NCI-H128 (cell line): ENCODE measurements at regions not wholly inside any gene's neighbourhood (a gene's known extent, or its start where the extent isn't known, plus 50 kb on each side); places are given as distances from the start of the nearest gene placed in this dataset.

Experiments
- DNase-seq: peaks from one replicate; lab custom pipeline; 2025; ENCODE audit not compliant: unreplicated experiment; lab: John Stamatoyannopoulos, UW

DNA sequence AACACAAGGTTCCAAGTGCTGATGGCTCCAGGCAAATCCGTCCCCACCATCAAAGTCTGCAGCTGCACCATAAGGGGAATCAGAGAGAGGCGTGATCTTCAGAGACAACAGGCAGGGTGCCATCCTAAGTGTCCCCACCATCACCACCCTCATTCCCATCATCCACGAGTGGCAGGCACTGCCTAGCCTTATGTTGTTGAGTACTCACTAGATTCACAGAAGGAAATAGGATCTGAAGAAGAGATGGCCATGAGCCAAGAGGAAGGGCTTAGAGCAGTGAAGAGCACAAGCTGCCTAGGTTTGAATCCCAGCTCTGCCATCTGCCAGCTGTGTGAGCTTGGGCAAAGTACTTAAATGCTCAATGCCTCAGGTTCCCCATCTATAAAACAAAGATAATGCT is 207.3 kb upstream of the CSF3R start:
- DNase-seq = no peak

DNA sequence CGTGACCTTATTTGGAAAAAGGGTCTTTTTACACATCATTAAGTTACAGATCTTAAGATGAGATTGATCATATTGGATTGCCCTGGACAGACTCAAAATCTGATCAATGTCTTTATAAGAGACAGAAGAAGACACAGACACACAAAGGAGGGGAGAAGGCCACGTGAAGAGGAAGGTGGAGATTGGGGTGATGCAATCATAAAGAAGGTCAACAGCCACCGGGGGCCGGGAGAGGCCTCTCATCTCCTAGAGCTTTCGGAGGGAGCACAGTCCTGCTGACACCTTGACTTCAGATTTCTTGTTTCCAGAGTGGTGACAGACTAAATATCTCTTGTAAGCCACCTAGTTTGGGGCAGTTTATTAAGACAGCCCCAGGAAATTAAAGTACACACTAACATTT is 204.6 kb upstream of the CSF3R start:
- DNase-seq = no peak

GRCh38 chr1:36675931-36676562 is 193.3 kb upstream of the CSF3R start:
- DNase-seq = no peak

DNA sequence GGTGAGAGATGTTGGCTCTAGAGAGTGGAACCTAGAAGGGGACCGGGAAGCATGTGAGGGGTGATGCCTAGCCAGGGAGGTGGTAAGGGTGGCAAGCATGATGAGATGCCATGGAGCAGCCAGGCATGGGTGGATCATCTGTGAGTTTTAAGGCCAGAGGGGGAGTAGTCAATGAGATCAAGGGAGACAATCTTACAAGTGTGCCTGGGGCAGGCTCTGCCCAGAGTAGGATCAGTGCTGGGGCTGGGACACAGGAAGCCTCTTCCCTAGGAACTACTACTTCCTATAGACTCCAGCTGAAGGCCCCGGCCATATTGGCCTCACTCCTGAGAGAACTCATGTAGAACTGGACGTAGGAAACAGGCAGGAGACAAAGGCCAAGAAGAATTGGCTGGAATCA is 192.4 kb upstream of the CSF3R start:
- DNase-seq = no peak

DNA sequence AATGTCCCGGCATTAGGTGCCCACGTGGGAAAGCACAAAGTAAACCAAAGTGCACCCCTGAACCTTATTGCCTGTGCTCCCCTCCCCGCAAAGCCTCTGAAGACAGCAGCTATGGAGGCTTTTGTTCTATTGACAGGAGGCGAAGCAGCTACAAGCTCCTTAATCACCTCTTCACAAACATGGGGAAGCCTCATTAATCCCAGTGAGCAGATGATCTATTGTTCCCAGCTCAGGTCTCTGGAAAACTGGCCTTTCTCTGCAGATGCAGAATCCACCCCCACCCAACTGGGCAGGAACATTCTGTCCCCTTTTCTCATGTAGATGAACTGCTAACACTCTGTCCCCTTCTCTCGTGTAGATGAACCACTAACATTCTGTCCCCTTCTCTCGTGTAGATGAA is 190.5 kb upstream of the CSF3R start:
- DNase-seq = no peak

- no peak for DNase-seq
These were observed 186.5 kb upstream of the CSF3R start for GRCh38 chr1:36669262-36669661.

DNA sequence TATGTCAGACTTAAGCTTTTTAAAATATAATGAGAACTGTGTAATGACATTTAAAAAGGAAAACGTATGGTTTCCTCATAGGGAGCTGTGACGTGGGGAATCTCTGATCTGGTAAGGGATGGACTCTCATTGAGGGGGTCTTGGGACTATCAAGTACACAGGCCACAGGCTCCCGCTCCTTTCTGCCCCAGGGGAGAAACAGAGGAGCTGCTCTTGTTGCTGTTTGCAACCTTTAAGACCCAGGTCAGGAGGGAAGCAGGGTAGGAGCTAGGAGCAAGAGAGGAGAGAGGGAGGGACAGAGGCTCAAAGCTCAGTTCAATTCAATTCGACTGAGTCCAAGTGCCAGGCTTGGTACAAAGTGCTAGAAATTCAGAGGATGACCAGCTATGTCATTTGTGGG is 185.1 kb upstream of the CSF3R start:
- no peak for DNase-seq

DNA sequence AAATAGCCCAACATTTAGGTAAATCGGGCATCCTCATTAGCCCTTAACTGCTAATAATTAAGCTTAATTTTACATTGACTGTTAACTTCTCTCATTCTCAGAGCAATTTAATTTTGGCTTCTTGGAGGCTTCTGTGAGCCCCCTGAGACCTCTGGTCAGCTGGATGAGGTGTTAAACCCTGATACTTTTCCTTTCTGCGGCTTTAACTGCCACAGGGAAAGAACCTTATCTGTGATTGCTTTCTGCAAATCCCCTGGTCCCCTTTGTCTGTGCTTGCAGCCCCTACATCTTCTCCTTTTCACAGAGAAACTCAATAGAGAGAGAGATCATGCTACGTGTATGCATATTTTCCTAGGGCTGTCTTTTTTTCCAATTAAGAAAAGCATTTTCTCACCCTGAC is 184.5 kb upstream of the CSF3R start:
- DNase-seq = no peak

DNA sequence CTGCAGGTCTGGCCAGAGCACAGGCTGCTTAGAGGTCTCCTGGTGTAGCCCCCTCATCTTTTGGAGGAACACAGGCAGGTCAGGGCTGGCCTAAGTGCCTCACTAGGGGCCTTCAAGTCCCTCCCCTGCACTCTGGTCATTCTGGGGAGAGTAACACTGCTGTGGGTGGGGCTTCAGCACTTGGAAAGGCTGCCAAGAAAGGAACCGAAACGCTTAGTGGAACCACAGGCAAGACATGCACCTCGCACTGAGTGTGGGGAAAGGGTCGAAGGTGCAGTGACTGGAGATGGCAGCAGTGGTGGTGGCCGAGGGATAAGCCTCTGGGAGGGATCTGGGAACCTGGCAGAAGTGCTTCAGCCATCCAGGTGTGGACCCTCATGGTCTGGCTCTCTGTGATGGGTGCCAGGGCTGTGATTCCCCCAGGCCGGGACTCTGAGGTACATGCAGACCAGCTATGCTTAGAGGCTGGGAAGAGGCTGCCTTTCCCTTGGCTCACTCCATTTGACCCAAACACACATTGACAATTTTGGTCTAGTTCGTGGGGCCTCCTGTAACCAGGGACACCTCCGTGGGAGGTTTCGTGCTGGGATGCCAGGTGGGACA is 182.9 kb upstream of the CSF3R start:
- DNase-seq = no peak

DNA sequence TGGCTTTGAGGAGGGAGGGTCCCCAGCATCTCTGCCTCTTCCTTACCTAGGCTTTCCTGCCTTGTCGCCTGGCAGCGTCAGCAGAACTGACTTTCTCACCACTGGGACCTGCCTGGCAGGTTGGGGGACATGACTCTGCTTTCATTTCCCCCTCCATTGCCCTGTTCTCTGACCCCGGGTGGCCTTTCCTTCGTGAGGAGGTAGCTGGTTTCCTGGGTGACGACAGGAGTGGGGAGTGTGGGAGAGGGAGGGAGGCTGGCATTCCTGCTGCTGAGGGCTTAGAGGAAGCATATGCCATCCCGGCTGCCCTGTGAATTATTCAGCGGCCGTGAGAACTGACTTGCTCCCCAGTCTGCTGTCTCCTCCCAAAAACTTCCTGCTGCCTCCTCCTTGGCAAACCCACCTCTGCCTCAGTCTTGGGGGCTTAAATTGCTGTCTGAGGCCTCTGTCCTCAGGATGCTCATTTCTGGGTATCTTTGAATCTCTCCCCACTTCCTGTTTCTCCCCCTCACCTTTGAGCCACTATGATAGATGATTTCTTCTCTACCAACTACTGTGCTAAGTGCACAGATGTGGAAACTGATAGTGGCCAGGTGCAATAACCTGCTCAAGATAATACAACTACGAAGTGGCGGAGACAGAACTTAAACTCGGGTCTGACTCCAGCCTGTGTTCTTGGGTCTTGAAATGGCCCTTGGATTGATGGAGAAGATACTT is 182.0 kb upstream of the CSF3R start:
- no peak for DNase-seq

DNA sequence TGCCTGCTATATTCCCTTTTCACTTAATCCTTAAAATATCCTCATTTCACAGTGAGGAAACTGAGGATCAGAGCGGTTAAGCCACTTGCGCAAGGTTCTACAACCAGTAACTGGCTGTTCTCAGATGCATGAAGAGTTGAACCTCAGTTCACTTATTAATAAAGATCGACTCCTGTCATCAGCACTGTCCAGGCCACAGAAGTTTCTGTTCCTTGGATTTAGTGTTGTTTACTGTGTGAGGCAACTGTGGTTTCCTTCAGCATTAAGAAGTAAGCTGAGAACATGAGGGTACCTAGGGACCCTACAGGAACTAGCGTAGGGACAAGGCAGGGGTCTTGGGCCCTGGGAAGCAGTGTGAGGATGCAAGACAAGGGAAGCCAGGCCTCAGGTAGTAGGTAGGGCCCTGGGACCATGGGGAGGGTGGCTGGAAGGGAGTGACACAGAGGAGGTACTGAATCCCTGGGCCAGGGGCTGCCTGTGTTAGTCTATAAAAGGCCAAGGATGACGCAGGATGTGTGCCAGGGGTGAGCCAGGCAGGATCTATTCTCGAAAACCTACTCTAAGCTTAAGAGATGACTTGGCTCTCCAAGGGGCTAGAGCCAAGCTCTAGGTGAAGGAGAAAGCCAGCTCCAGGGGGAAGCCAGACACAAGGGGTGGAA is 181.2 kb upstream of the CSF3R start:
- DNase-seq = no peak

- DNase-seq = no peak
These were observed 176.1 kb upstream of the CSF3R start for GRCh38 chr1:36658838-36659237.

GRCh38 chr1:36657826-36658225 is 175.1 kb upstream of the CSF3R start:
- DNase-seq = no peak

- DNase-seq = no peak
These were observed 174.1 kb upstream of the CSF3R start for GRCh38 chr1:36656838-36657237.

- no peak for DNase-seq
These were observed 173.6 kb upstream of the CSF3R start for GRCh38 chr1:36656271-36656670.

- DNase-seq = no peak
These were observed 171.9 kb upstream of the CSF3R start for GRCh38 chr1:36654586-36654985.

GRCh38 chr1:36653850-36654249 is 171.1 kb upstream of the CSF3R start:
- no peak for DNase-seq

- DNase-seq = no peak
These were observed 169.9 kb upstream of the CSF3R start for GRCh38 chr1:36652586-36652985.

- DNase-seq = no peak
These were observed 169.3 kb upstream of the CSF3R start for GRCh38 chr1:36652011-36652410.

- no peak for DNase-seq
These were observed 168.6 kb upstream of the CSF3R start for GRCh38 chr1:36651176-36651910.
